ENCODE measurements at regions not wholly inside any gene's neighbourhood (a gene's known extent, or its start where the extent isn't known, plus 50 kb on each side); places are given as distances from the start of the nearest gene placed in this dataset.
"Not testable (repeated sequence)": the region's sequence is repeated elsewhere in the genome, so short reads cannot be mapped to it uniquely, and the experiment has no call there.

DNA sequence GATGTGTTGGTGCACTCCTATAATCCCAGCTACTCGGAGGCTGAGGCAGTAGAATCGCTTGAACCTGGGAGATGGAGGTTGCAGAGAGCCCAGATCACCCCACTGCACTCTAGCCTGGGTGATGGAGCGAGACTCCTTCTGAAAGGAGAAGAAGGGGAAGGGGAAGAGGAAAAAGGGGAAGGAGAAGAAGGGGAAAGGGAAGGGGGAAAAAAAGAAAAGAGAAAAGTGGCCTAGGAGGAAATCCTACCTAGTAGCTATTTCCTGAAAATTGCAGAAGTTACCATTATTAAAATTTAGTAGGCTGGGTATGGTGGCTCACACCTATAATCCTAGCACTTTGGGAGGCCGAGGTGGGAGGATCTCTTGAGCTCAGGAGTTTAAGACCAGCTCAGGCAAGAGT is 67.4 kb downstream of the ARRDC3 start:
- FAIRE-seq = no peak

DNA sequence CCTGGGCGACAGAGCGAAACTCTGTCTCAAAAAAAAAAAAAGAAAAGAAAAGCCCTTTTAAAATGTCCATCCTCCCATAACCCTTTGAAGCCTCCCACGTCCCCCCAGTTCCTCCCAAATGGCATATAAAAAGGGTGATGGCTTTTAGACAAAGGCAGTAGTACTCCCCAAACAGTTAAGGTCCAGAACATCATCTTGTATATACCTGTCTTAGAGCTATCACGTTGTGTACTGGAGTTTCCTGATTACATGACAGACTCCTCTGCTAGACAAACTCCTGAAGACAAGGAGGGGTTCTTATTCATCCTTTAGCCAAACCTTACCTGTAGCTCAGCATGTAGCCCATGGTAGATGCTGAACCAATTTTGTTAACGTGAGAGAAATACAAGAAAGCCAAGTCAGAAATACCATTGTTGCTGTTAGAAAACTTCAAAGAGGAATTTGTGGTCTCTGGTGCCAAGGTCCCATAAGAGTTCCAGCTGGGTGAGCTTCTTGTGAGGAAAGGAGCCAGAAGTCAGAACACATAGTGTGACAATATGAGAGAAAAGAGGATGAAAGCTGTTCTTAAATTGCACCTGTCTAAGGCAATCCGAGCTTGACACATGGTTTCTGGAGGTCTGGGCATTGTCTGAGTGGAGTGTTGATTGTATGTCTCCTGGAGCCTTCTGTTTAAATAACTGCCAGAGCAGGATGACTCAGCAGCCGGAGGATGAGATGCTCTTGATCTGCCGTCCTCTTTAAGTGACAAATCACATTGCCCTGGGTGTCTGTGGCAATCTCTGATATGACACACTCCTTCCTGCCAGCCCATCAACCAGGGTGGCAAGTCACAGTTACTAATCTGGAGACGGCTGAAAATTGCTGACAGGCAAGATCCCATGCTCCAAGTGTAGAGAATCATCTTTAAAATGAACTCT is 69.1 kb downstream of the ARRDC3 start:
- peak; percentile 29 for FAIRE-seq

More for the DNA sequence above, 67.4 kb downstream of the ARRDC3 start:
- DNase-seq (ENCODE audit: extremely low spot score, insufficient read length, low read depth) = no peak

DNA sequence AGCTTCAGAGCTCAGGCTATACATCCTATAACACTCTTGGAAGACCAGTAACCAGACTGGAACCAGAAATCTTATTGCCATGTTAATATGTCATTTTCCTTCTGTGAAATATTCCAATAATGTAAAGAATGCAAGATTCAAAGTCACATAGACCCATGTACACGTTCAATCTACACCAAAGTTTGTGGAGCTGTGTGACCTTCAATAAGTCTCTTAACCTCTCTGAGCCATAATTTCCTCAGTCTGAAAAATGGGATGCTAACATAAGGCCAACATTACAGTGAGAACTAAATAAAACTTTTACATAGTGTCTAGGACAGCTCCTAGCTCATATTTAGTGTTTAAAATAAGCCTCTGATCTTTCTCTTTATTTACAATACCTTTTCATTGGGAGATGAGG is 70.4 kb downstream of the ARRDC3 start:
- FAIRE-seq (no peak), DNase-seq (ENCODE audit: extremely low spot score, insufficient read length, low read depth) (no peak)

More for the DNA sequence above, 69.1 kb downstream of the ARRDC3 start:
- DNase-seq (ENCODE audit: extremely low spot score, insufficient read length, low read depth) = no peak

DNA sequence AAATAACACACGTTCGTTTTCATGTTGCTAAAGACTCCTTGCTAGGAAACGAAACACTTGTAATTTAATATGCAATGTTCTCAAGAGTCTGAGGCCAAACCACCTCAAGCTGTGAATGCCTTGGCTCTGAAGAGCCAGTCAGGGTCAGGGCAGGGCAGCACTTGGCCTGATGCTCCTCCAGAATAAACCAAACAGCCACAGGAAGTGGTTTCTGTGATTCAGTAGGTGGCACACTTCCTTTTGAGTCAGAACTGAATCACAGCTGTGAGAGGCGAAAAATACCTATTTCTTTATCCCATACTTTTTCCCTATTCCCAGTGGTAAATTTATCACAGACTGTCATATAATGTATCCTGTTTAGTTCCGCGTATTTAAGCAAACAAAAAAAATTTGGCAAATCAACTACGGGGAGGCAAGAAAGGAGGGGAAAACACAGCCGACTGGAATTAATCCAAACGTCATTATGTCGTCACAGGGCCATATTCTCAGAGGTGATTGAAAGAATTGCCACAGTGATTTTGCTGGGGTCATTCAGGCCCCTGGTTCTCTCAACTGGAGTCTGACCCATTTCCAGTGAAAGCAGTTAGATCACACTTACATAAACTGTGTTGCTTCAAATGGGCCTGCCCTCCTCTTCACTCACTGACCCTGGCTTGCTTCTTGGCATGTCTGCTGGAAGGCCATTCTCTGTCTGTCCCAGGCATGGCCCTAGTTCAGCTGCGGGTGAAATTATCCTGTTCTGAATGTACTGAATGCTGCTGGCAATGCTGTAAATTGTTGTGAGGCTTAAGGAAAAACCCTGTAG is 71.2 kb downstream of the ARRDC3 start:
- DNase-seq (ENCODE audit: extremely low spot score, insufficient read length, low read depth) (peak; percentile 32), FAIRE-seq (peak; percentile 86)

DNA sequence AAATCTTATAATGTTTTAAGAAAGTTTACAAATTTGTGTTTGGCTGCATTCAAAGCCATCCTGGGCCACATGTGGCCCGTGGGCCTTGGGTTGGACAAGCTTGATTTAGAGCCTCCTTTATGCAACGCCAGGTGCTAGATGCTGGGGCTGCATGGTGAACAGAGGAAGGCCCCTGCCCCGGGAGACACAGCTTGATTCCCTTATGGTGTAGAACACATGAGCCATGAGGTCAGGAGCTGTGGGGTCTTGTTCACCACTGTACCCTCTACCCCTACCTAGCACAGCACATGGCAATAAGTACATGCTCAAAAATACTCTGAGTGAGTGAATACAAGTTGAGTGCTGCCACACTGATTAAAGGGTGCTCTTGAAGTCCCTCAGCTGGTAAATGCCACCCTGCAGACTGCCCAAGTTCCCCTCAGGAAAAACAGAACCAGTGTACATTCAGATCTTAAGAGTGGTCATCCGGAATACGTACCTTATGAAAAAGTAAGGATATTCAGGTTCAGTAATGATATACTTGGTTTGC is 71.9 kb downstream of the ARRDC3 start:
- DNase-seq (ENCODE audit: extremely low spot score, insufficient read length, low read depth) = no peak
- FAIRE-seq = no peak

DNA sequence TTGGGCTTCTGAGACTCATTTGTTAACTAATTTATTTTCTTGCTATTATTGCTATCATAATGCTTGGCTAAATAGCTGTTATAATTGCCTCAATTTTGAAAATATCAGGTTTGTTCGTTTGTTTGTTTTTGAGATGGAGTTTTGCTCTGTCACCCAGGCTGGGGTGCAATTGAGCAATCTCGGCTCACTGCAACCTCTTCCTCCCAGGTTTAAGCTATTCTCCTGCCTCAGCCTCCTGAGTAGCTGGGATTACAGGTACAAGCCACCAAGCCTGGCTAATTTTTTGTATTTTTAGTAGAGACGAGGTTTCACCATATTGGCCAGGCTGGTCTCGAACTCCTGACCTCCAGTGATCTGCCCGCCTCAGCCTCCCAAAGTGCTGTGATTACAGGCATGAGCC is 75.0 kb downstream of the ARRDC3 start:
- DNase-seq (ENCODE audit: extremely low spot score, insufficient read length, low read depth); FAIRE-seq: not testable (repeated sequence)

DNA sequence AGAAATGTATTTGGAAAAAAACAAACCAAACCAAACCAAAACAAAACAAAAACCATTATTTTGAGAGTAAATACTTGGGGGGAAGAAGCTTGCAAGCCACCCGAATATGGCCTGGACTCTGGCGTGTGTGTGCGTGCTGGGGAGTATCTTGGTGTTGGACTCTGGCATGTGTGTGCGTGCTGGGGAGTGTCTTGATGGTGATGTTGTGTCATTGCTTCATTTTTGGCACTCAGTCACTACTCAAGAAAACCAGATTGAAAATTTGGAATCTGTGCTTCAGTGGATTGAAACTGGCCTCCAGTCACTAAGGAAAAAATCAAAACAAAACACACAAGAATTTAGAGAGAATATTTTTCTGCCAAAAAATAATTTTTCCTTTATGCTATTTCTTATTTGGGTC is 76.1 kb downstream of the ARRDC3 start:
- FAIRE-seq = no peak
- DNase-seq (ENCODE audit: extremely low spot score, insufficient read length, low read depth) = no peak

DNA sequence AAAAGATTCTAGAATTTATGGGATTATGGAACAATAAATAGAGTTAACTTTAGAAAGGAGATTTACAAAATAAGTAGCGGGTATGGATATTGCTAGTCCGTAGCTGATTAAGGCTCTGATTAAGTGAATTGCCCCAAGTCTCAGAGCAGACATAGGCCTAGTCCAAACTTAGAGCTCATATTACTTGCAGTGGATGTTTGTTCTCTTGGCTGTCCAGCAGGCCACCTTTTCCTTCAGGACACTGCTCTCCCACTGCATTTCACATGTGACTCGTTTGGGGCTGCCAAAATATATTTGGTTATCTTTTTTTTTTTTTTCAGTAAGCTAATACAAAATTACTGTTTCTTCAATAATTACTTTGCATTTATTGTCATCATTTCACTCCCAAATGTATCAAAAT is 76.6 kb downstream of the ARRDC3 start:
- no peak for FAIRE-seq

DNA sequence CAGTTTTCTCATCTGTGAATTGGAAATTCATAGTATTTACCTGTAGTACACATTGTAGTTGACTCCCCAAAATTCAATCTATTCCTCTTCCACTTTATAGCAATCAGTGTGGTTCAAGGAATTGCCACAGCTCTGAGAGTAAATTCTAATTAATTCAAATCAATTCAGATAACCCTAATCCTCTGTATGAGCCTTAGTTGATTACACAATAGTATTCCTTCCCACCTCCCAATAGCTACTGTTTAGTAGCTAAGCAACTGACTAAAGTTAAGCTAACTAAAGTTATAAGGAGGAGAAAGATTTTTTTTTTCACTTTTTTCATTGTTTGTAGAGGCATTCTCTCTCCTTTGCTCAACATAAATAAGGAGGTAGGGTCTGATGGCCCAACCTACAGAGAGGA is 77.5 kb downstream of the ARRDC3 start:
- no peak for DNase-seq (ENCODE audit: extremely low spot score, insufficient read length, low read depth)
- no peak for FAIRE-seq

More for the DNA sequence above, 76.6 kb downstream of the ARRDC3 start:
- no peak for DNase-seq (ENCODE audit: extremely low spot score, insufficient read length, low read depth)

DNA sequence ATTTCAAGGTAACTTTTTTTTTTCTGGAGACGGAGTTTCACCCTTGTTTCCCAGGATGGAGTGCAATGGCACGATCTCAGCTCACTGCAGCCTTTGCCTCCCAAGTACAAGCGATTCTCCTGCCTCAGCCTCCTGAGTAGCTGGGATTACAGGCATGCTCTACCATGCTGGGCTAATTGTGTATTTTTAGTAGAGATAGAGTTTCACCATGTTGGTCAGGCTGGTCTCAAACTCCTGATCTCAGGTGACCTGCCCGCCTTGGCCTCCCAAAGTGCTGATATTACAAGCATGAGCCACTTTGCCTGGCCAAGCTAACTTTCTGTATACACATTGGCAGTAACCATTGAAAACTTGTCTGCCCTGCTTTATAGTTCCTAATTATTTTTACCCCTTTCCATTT is 79.1 kb downstream of the ARRDC3 start:
- DNase-seq (ENCODE audit: extremely low spot score, insufficient read length, low read depth); FAIRE-seq: not testable (repeated sequence)

DNA sequence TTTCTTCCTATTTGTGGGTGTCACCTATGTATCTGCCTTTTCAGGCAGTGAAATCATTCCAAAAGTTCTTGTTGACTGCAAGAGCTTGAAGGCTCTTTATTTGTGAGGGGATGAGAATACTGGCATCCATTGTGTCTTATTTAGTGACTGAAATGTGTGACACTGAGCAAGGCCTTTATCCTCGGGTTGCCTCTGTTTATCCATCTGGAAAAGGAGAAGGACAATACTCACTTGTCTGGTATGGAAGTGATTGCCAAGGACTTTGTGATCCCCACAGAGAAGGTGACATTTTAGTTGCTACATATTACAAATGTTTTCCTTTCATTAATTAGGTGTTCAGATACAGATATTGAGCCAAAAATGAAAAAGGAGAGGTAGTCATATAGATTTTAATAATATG is 80.2 kb downstream of the ARRDC3 start:
- DNase-seq (ENCODE audit: extremely low spot score, insufficient read length, low read depth) (no peak), FAIRE-seq (no peak)

DNA sequence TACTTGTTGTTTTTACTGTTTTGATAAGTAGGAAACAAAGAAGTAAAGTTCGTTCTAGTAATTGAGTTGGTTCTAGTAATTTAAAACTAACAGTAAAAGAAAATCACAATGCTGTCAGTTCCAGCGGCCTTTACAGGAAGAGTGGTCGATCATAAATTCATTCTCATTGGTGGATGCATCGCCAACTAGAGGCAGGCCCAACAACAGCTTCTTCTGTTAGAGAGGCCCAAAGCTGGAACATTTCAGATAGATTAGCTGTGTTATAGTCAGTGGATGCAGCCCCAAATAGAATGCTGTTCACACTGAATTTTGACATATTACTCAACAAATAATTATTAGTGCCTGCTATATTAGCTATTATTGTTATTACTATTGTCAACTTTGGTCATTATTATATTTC is 80.8 kb downstream of the ARRDC3 start:
- DNase-seq (ENCODE audit: extremely low spot score, insufficient read length, low read depth) (no peak), FAIRE-seq (no peak)

DNA sequence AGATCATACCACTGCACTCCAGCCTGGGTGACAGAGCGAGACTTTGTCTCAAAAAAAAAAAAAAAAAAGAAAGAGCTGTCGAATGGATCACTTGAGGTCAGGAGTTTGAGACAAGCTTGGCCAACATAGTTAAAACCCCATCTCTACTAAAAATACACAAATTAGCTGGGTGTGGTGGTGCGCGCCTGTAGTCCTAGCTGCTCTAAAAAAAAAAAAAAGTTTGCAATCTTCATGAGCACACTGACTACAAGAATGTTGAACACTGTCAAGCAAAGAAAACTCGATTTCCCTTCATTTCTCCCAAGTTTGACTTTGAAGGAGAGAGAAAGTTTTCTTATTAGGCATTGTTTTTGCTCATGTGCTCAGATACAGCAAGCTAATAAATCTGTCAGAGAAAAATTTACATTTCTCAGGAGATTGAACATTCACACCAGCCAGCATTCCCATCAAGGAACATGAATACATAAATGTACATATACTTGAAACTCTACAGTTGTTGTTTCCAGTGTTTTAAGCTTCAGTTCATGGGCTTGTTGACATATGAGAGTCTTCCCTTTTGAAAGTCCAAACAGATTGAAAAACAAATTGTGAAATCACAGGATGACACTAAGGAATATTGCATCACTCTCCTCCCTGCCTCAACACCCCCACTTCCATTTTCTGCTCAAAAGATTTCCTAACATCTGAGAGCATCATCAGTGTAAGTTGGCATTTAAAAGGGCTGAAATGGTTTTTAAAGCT is 81.8 kb downstream of the ARRDC3 start:
- DNase-seq (ENCODE audit: extremely low spot score, insufficient read length, low read depth) = no peak
- no peak for FAIRE-seq

DNA sequence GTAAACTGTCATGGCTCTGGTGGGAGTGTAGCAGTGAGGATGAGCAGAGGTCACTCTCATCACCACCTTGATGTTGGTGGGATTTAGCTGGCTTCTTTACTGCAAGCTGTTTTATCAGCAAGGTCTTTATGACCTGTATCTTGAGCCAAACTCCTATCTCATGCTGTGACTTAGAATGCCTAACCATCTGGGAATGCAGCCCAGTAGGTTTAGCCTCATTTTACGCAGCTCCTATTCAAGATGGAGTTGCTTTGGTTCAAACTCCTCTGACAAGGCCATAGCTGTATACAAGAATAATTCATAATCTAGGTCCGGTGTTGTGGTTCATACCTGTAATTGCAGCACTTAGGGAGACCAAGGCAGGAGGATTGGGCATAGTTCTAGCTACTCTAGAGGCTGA is 85.1 kb downstream of the ARRDC3 start:
- DNase-seq (ENCODE audit: extremely low spot score, insufficient read length, low read depth) (no peak), FAIRE-seq (no peak)

DNA sequence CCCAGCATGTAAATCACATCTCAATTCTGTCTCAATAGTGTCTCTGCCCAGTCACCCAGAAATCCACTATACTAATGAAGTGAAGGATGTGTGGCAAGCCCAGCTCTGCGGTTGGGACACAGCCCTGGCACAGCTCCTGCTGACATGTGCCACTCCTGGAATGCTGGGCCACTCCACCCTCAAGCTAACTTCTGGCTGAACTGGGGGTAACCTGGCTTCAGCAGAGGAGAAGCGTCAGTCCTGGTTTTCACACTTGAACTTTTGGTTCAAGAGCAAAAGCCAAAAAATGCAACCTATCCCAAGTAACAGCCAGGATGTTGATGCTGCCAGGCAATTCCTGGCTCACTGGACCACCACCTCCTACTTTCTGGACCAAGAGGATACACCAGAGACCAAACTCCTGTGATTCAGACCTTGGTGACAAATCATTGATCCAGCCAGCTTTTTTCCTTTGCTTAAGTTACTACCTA is 86.4 kb downstream of the ARRDC3 start:
- no peak for FAIRE-seq
- DNase-seq (ENCODE audit: extremely low spot score, insufficient read length, low read depth) = no peak

DNA sequence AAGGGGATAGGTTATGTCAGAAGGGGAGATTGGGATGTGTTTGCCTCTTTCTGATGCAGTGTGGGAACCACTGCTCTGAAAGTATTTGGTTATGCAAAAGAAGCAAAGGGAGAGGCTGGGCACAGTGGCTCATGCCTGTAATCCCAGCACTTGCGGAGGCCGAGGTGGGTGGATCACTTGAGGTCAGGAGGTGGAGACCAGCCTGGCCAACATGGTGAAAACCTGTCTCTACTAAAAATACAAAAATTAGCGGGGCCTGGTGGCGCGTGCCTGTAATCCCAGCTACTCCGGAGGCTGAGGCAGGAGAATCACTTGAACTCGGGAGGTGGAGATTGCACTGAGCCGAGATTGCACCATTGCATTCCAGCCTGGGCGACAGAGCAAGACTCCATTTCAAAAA is 87.0 kb downstream of the ARRDC3 start:
- not testable (repeated sequence) for DNase-seq (ENCODE audit: extremely low spot score, insufficient read length, low read depth)

DNA sequence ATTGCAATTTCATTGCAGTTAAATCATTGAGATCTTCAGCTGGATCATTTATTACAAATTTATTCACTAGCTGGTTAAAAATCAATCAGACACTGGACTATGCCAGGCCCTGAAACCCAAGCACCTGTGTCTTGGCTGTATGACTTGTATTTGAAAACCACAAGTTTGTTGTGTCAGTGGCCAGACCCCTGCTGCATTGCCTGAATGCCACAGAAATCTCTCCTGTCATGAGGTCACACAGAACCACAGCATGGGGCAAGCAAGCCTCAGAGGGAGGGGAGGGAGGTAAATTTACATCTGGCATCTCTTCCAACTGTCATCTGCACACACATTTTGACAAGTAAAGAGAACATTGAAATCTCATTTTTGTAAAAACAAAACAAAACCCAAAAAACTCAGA is 90.0 kb downstream of the ARRDC3 start:
- DNase-seq (ENCODE audit: extremely low spot score, insufficient read length, low read depth) (no peak), FAIRE-seq (peak; percentile 92)

More for the DNA sequence above, 87.0 kb downstream of the ARRDC3 start:
- not testable (repeated sequence) for FAIRE-seq

DNA sequence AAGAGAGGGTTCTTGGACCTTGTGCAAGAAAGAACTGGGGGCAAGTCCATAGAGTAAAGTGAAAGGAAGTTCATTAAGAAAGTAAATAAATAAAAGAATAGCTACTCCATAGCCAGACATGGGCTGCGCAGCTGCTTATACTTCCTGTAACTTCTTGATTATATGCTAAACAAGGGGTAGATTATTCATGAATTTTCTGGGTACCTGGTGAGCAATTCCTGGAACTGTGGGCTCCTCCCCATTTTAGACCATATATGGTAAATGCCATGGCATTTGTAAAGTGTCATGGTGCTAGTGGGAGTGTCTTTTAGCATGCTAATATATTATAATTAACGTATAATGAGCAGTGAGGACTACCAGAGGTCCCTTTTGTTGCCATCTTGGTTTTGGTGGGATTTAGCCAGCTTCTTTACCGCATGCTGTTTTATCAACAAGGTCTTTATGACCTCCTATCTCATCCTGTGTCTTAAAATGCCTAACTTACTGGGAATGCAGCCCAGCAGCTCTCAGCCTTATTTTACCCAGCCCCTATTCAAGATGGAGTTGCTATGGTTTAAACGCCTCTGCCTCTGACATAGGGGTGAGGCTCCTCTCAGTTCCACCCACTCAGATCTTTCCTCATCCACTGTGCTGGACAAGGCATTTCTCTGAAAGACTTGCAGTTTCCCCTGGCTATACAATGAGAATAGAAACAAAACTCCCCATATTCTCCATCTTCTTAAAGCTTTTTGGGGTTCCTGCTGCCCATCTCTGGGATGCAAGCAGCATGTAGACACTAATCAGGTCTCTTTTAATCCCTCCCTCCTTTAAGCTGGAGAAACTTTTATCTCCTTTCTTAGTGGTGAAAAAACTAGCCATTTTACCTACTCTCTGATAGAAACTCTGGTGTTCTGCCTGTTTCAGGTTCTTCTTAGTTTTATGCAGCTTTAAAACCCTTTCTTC is 91.2 kb downstream of the ARRDC3 start:
- no peak for DNase-seq (ENCODE audit: extremely low spot score, insufficient read length, low read depth)
- peak; percentile 29 for FAIRE-seq

Measured in GM18507 (cell line).